ENCODE measurements at regions not wholly inside any gene's neighbourhood (a gene's known extent, or its start where the extent isn't known, plus 50 kb on each side); places are given as distances from the start of the nearest gene placed in this dataset.
A peak's percentile ranks its signal among the peaks of the same experiment; 100 is the strongest.
"Not testable (repeated sequence)": the region's sequence is repeated elsewhere in the genome, so short reads cannot be mapped to it uniquely, and the experiment has no call there.

DNA sequence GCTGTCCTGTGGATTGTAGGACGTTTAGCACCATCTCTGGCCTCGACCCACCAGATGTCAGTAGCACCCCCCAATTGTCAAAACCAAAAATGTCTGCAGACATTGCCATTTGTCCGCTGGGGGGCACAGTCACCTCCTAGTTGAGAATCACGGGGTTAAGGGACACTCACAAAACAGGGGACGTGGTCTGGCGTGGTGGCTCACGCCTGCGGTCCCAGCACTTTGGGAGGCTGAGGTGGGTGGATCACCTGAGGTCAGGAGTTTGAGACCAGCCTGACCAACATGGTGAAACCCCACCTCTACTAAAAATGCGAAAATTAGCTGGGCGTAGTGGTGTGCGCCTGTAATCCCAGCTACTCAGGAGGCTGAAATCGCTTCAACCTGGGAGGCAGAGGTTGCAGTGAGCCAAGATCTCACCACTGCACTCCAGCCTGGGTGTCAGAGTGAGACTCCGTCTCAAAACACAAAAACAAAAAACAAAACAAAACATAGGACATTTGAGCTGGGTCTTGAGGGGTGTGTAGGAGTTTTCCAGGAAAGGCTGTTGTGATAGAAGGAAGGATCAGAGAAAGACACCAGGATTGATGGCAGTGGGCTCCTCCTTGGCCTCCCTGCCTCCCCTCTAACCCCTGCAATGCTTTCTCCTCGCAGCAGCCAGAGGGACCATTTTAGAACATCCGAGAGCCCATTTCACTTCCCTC lies 171.8 kb upstream of the GSE1 start:
- no peak overlapping the region for H3K4me3 Mint-ChIP-seq
- peaks cover 0 to 2% (median 0%) of the 10 kb centered on the region in 3 donors for H3K9me3 Mint-ChIP-seq
- H3K36me3 Mint-ChIP-seq: no peaks in the 10 kb centered on the region
- H3K27ac Mint-ChIP-seq: no peak overlapping the region
- H3K27me3 Mint-ChIP-seq: peaks cover 7% of the 10 kb centered on the region
- peaks cover 0 to 3% (median 0%) of the 10 kb centered on the region in 3 donors for H3K4me1 Mint-ChIP-seq

DNA sequence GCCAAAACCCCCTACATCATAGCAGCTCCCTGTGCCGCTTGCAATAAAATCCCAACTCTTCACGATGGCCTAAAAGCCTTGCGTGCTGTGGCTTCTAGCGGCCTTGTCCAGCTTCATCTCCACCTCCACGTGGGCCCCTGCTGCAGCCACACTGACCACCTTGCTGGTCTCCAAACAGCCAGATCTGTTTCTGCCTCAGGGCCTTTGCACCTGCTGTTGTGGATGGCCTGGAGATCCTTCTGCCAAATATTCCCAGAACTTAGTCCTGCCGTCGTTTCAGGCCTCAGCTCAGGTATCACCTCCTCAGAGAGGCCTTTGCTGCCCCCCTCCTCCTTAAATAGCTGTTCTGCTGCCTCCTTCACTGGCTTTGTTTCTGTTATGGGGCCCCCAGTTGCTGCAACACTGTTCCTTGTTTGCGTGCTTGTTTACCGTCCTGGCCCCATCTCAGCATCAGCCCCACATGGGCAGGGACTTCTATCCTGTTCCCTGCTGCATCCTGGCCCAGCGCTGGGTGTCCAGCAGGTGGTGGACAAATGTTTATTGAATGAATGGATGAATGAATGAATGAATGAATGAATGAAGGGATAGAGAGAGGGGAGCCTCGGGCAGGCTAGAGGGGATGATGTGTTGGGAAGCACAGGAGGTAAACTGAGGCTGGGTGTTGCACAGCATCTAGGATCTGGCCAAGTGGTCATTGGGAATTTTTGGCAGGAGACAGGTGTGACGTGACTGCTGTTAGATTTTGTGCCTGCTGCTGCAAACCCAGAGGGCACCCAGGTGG lies 171.0 kb upstream of the GSE1 start:
- Mint-ChIP-seq H3K27ac (no peak overlapping the region), H3K4me3 (no peak overlapping the region), H3K4me1 (peaks cover 0 to 3% (median under 1%) of the 10 kb centered on the region in 3 donors), H3K36me3 (no peaks in the 10 kb centered on the region), H3K9me3 (peaks cover 0 to 2% (median 0%) of the 10 kb centered on the region in 3 donors), H3K27me3 (peaks cover 8% of the 10 kb centered on the region)

DNA sequence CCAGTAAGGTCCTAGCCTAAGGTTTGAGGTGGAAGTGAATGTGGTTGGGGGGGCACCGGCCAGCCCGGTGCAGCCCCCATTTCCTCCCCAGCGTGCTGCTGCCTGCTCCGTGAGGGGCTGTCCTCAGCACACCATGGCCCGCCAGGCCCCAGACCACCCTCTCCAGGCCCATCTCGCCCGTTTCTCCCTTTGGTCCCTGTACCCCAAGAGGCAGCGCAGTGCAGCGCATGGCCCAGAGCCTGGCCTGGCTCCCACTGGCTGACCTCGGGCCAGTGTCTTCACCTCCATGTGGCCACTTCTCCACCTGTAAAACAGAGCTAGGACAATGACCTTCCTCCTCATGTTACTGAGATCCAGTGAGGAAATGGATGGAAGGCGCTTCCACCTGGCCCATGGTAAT lies 170.0 kb upstream of the GSE1 start:
- H3K36me3 Mint-ChIP-seq: no peaks in the 10 kb centered on the region
- H3K9me3 Mint-ChIP-seq: peaks cover 0 to 2% (median 0%) of the 10 kb centered on the region in 3 donors
- peaks cover 5 to 9% (median 8%) of the 10 kb centered on the region in 3 donors for H3K4me1 Mint-ChIP-seq
- H3K27me3 Mint-ChIP-seq: peaks cover 11% of the 10 kb centered on the region
- H3K4me3 Mint-ChIP-seq: no peak overlapping the region
- H3K27ac Mint-ChIP-seq: no peak overlapping the region

DNA sequence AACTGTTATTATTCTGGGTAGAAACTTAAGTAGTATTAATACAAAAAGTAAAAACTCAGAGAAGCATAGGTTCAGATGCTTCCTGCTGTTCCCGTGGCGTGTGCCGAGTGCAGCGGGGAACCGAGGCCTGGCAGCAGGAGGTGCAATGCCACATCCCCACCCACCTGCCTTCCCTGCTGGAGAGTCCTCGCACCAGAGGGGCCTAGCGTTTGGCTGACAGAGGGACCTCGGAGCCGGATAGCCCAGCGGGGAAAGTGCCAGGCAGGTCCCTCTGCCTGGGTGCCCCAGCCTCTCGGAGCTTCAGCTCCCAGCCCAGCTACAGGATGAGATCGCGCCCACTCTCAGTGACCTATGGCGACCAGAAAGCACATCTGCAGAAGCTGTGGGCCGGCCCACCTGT lies 169.6 kb upstream of the GSE1 start:
- Mint-ChIP-seq H3K27me3 (peaks cover 11% of the 10 kb centered on the region), H3K36me3 (no peaks in the 10 kb centered on the region), H3K27ac (no peak overlapping the region), H3K9me3 (peaks cover 0 to 2% (median 0%) of the 10 kb centered on the region in 3 donors), H3K4me3 (no peak overlapping the region), H3K4me1 (peaks cover 5 to 11% (median 10%) of the 10 kb centered on the region in 3 donors)

DNA sequence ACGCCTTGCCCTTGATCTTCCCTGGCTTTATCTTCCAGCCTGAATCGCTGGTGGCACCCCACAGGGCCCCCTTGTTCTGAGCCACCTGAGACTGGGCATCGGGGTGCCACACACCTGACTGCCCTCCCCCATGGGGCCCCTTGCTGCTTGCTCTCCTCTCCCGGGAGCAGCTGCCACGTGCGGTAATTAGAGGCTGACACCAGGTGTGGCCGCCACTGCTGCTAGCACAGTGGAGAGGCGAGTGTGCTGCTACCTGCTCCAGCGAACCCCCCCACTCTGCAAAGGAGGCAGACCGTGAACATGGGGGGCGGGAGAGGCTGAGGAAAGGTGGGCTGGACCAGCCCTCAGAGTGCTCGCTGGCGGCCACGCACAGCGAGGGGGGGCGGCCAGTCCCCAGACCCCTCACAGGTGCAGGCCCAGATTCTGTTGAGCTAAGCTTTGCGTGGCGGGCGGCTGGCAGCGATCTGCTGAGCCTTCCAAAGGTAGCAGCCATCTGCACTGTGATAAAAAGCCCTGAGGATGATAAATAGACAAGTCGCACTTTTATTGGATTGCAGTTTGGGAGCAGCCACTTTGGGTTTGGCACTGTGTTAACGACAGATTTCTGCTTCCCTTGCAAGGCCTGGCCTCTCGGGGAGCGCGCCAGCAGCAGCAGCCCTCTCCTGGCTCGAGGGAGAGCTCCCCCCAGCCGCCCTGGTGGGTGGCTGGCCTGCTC lies 167.9 kb upstream of the GSE1 start:
- peaks cover 0 to 2% (median 0%) of the 10 kb centered on the region in 3 donors for H3K9me3 Mint-ChIP-seq
- peak overlapping the region in 1 of 4 donors; percentile 41 for H3K4me3 Mint-ChIP-seq
- peaks cover 5 to 19% (median 13%) of the 10 kb centered on the region in 3 donors for H3K4me1 Mint-ChIP-seq
- H3K27me3 Mint-ChIP-seq: peaks cover 14% of the 10 kb centered on the region
- H3K36me3 Mint-ChIP-seq: no peaks in the 10 kb centered on the region
- no peak overlapping the region for H3K27ac Mint-ChIP-seq

- peak overlapping the region in 1 of 4 donors; percentile 32 for H3K4me3 Mint-ChIP-seq
- H3K27ac Mint-ChIP-seq: no peak overlapping the region
- peaks cover 14% of the 10 kb centered on the region for H3K27me3 Mint-ChIP-seq
- peaks cover 0 to 2% (median 0%) of the 10 kb centered on the region in 3 donors for H3K9me3 Mint-ChIP-seq
- H3K4me1 Mint-ChIP-seq: peaks cover 5 to 19% (median 13%) of the 10 kb centered on the region in 3 donors
- H3K36me3 Mint-ChIP-seq: no peaks in the 10 kb centered on the region
Measured at GRCh38 chr16:85445779-85446222, 167.3 kb upstream of the GSE1 start.

DNA sequence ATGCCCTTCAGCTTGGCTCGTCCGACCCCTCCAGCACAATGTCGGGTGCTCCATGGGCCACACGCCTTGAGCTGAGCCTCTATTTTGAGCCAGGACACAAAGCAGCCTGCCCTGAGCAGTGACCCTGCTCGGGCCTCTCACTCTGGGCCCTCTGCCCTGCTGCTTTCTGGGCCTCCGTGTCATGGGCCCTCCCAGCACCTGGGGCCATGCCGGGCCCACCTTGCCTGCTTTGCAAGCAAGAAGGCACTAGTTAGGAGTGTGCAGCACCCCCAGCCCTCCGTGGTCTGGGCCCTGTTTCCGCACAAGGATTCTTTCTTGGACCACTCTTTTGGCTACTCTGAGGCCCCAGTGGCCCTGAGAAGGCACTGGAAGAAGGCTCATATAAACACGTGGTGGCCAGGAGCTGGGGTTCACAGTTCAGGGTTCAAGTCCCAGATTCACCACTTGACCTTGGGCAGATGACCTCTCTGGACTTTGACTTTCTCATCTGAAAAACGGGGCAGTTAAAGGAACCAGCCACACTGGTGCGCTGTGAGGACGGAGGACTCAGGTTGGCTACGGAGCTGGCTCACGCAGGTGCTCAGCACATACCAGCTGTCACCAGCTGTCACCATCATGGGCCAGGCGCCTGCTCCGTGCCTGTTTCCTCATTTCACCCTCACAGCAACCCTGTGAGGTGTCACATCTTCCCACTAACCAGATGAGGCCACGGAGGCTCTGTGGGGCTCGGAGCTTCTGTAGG lies 166.0 kb upstream of the GSE1 start:
- Mint-ChIP-seq H3K4me1 (peaks cover 5 to 19% (median 11%) of the 10 kb centered on the region in 3 donors), H3K36me3 (no peaks in the 10 kb centered on the region), H3K9me3 (no peaks in the 10 kb centered on the region), H3K4me3 (peak overlapping the region in 1 of 4 donors; percentile 39), H3K27ac (peak overlapping the region in 2 of 3 donors; percentile 10 to 82), H3K27me3 (peaks cover 14% of the 10 kb centered on the region)

- peaks cover 14% of the 10 kb centered on the region for H3K27me3 Mint-ChIP-seq
- no peaks in the 10 kb centered on the region for H3K9me3 Mint-ChIP-seq
- no peaks in the 10 kb centered on the region for H3K36me3 Mint-ChIP-seq
- peak overlapping the region in 2 of 3 donors; percentile 10 to 82 for H3K27ac Mint-ChIP-seq
- peaks cover 5 to 19% (median 9%) of the 10 kb centered on the region in 3 donors for H3K4me1 Mint-ChIP-seq
- peak overlapping the region in 2 of 4 donors; percentile 57 to 82 for H3K4me3 Mint-ChIP-seq
Measured at GRCh38 chr16:85447693-85448313, 165.3 kb upstream of the GSE1 start.

DNA sequence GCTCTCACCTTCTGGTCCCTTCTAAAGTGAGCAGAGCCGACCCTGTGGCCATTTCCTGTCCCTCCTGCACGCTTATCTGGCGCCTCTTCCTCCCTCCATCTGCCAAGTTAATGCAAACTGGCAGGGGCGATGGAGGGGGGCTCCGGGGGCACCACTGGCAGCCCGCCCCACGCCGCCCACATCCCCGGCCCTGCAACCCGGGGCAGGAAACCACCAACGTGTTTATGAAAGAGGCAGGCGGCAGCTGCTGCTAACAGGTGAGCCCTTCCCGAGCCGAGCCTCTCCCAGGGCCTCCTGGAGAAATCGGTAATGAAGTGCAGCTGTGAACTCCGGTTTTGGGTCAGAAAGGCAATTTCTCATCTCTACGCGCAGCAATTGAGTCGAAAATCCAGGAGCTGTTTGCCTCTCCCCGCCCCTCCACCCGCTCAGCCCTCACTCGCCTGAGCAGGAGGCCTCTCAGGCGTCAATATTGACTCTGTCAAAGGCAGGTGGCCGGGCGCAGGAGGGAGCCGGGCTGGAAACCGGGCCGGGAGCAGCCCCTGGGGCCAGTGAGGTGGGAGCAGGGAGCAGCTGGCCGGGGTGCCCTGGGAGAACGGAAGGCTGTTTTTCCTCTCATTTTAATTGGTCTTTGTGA lies 164.4 kb upstream of the GSE1 start:
- peaks cover 5 to 19% (median 9%) of the 10 kb centered on the region in 3 donors for H3K4me1 Mint-ChIP-seq
- no peaks in the 10 kb centered on the region for H3K36me3 Mint-ChIP-seq
- H3K27me3 Mint-ChIP-seq: peaks cover 14% of the 10 kb centered on the region
- peak overlapping the region in 1 of 4 donors; percentile 82 for H3K4me3 Mint-ChIP-seq
- H3K9me3 Mint-ChIP-seq: no peaks in the 10 kb centered on the region
- H3K27ac Mint-ChIP-seq: peak overlapping the region in 1 of 3 donors; percentile 71

- Mint-ChIP-seq H3K4me1 (peaks cover 5 to 19% (median 9%) of the 10 kb centered on the region in 3 donors), H3K4me3 (no peak overlapping the region), H3K36me3 (no peaks in the 10 kb centered on the region), H3K27me3 (peaks cover 13% of the 10 kb centered on the region), H3K9me3 (no peaks in the 10 kb centered on the region), H3K27ac (no peak overlapping the region)
Measured at GRCh38 chr16:85449191-85449884, 163.8 kb upstream of the GSE1 start.

DNA sequence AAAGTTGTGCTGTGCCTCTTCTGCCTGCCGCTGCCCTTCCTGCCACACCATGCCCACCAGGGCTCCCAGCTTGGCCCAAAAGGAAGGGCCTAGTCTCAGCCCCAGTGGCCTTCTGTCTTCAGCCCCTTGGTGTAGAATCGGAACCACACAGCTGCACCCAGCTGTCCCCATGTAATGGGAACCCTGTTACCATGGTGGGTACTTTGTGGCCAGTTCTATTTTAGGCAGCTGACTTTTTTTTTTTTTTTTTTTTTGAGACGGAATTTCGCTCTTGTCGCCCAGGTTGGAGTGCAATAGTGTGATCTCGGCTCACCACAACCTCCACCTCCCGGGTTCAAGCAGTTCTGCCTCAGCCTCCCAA lies 163.3 kb upstream of the GSE1 start:
- H3K27me3 Mint-ChIP-seq: peaks cover 16% of the 10 kb centered on the region
- H3K36me3 Mint-ChIP-seq: no peaks in the 10 kb centered on the region
- H3K4me1 Mint-ChIP-seq: peaks cover 5 to 19% (median 9%) of the 10 kb centered on the region in 3 donors
- no peaks in the 10 kb centered on the region for H3K9me3 Mint-ChIP-seq
- peak overlapping the region in 1 of 4 donors; percentile 37 for H3K4me3 Mint-ChIP-seq
- H3K27ac Mint-ChIP-seq: peak overlapping the region in 1 of 3 donors; percentile 81

DNA sequence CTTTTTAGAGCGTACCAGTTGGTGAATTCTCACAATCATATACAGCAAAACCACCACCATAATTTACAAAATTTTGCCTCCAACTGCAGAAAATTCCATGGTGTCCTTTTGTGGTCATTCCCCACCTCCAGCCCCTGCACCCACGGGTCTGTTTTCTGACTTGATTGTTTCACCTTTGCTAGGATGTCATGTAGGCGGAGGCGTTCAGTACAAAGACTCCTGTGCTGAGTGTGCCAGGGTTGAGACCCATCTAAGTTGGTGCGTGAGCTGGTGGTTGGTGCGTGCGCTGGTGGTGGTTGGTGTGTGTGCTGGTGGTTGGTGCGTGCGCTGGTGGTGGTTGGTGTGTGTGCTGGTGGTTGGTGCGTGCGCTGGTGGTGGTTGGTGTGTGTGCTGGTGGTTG lies 162.0 kb upstream of the GSE1 start:
- H3K27ac Mint-ChIP-seq, H3K4me3 Mint-ChIP-seq, H3K36me3 Mint-ChIP-seq, H3K9me3 Mint-ChIP-seq: not testable (repeated sequence)
- peaks cover 5 to 19% (median 9%) of the 10 kb centered on the region in 3 donors for H3K4me1 Mint-ChIP-seq
- H3K27me3 Mint-ChIP-seq: peaks cover 12% of the 10 kb centered on the region

GRCh38 chr16:85451641-85452363 lies 161.3 kb upstream of the GSE1 start:
- Mint-ChIP-seq H3K9me3 (no peaks in the 10 kb centered on the region), H3K4me3 (no peak overlapping the region), H3K4me1 (peaks cover 5 to 19% (median 9%) of the 10 kb centered on the region in 3 donors), H3K27ac (no peak overlapping the region), H3K27me3 (peaks cover 11% of the 10 kb centered on the region), H3K36me3 (no peaks in the 10 kb centered on the region)
